H1 (cell line): ENCODE measurements at regions not wholly inside any gene's neighbourhood (a gene's known extent, or its start where the extent isn't known, plus 50 kb on each side); places are given as distances from the start of the nearest gene placed in this dataset.

ENCODE experiments used
- BRCA1 ChIP-seq: IDR thresholded peaks from 2 replicates; pipeline ENCODE4 v1.6.1; 2012; ENCODE audit warnings: low read depth, low read length, improper control_type of control experiment
- CBX5 ChIP-seq: fragments of 300-800, 300-1000 bp; sonication (generic); IDR thresholded peaks from 2 replicates; pipeline ENCODE4 v1.7.1; 2016; ENCODE audit warnings: antibody characterized with exemption, low read length, low read depth
- CBX8 ChIP-seq: fragments of 300-800, 300-1000 bp; sonication (generic); IDR thresholded peaks from 2 replicates; pipeline ENCODE4 v1.7.1; 2016; ENCODE audit warnings: low read depth, low read length, borderline replicate concordance
- CTCF ChIP-seq, 3 experiments: IDR thresholded peaks; 1 replicate in 2 of 3; 2 replicates in 1 of 3; pipeline versions ENCODE4 v1.5.1 to v1.6.1; 2011; ENCODE audit warnings: low read length in 3 of 3, mild to moderate bottlenecking in 3 of 3, inconsistent platforms in 2 of 3, low read depth in 1 of 3, moderate library complexity in 1 of 3; ENCODE audit not compliant: insufficient read depth in 1 of 3; ENCODE audit errors: control extremely low read depth in 1 of 3
- EP300 ChIP-seq, 2 experiments: IDR thresholded peaks; 1 replicate in 1 of 2; 2 replicates in 1 of 2; pipeline ENCODE4 v1.6.1; 2011 to 2012; ENCODE audit warnings: low read depth in 2 of 2, low read length in 2 of 2, mild to moderate bottlenecking in 2 of 2, borderline replicate concordance in 1 of 2, inconsistent platforms in 1 of 2, moderate library complexity in 1 of 2
- GABPA ChIP-seq: IDR thresholded peaks from 2 replicates; pipeline ENCODE4 v1.6.1; 2011; ENCODE audit warnings: mild to moderate bottlenecking, low read length, moderate library complexity, borderline replicate concordance; ENCODE audit not compliant: insufficient read depth
- JUN ChIP-seq: IDR thresholded peaks from 2 replicates; pipeline ENCODE4 v1.6.1; 2011; ENCODE audit warnings: low read depth, mild to moderate bottlenecking, improper control_type of control experiment, low read length
- MAFK ChIP-seq: IDR thresholded peaks from 2 replicates; pipeline ENCODE4 v1.6.1; 2012; ENCODE audit warnings: low read depth, mild to moderate bottlenecking, improper control_type of control experiment, low read length
- POLR2A ChIP-seq, 2 experiments: IDR thresholded peaks; 1 replicate in 1 of 2; 2 replicates in 1 of 2; pipeline ENCODE4 v1.6.1; 2011; ENCODE audit warnings: low read depth in 2 of 2, low read length in 2 of 2, mild to moderate bottlenecking in 2 of 2; ENCODE audit errors: control extremely low read depth in 1 of 2
- POLR2AphosphoS5 ChIP-seq: IDR thresholded peaks from 2 replicates; pipeline ENCODE4 v1.6.1; 2011; ENCODE audit warnings: low read depth, low read length
- SIRT6 ChIP-seq: IDR thresholded peaks from one replicate; pipeline ENCODE4 v1.7.1; 2012; ENCODE audit warnings: low read length, inconsistent platforms

GRCh38 chr13:80400164-80400864 is 59.4 kb upstream of the SPRY2 start:
- no peak for TF ChIP-seq CTCF (IDR thresholded peaks at IDR 0.05; ENCODE audit: control extremely low read depth in 1 of 3, insufficient read depth in 1 of 3, low read depth in 1 of 3, low read length in 3 of 3)
- no peak for TF ChIP-seq POLR2AphosphoS5
- TF ChIP-seq CBX5, result no peak
- no peak for TF ChIP-seq GABPA
- TF ChIP-seq CBX8, result no peak
- no peak for TF ChIP-seq JUN
- no peak for TF ChIP-seq SIRT6
- no peak for TF ChIP-seq BRCA1
- no peak for TF ChIP-seq POLR2A (IDR thresholded peaks at IDR 0.05; ENCODE audit: control extremely low read depth in 1 of 2, low read depth in 2 of 2, low read length in 2 of 2)
- no peak for TF ChIP-seq EP300 (IDR thresholded peaks at IDR 0.05; ENCODE audit: borderline replicate concordance in 1 of 2, low read depth in 2 of 2, low read length in 2 of 2)
- TF ChIP-seq MAFK, result no peak
